ENCODE measurements at regions not wholly inside any gene's neighbourhood (a gene's known extent, or its start where the extent isn't known, plus 50 kb on each side); places are given as distances from the start of the nearest gene placed in this dataset.

- H3K9me3 ChIP-seq: no peaks in the 10 kb centered on the region
- H3K4me3 ChIP-seq: no peak overlapping the region
- H3K27me3 ChIP-seq (replicated peaks; ENCODE audit: insufficient read depth): no peaks in the 10 kb centered on the region
- intact Hi-C loops (cut with DNase I): no loop called here
- no peak overlapping the region for H3K27ac ChIP-seq
- DNase-seq (ENCODE audit: low spot score): no peak
- TF ChIP-seq CTCF (IDR thresholded peaks at IDR 0.05): no peak
- no peak for TF ChIP-seq POLR2A (IDR thresholded peaks at IDR 0.05)
- no peak for TF ChIP-seq POLR2AphosphoS5 (IDR thresholded peaks at IDR 0.05)
- 54% methylated on average over 2 of the region's 2 CpGs for WGBS
- no peaks in the 10 kb centered on the region for H3K36me3 ChIP-seq
- H3K4me1 ChIP-seq (replicated peaks): no peaks in the 10 kb centered on the region
Observed at GRCh38 chr7:142428094-142428493, 170.2 kb upstream of the PRSS58 start.

DNA sequence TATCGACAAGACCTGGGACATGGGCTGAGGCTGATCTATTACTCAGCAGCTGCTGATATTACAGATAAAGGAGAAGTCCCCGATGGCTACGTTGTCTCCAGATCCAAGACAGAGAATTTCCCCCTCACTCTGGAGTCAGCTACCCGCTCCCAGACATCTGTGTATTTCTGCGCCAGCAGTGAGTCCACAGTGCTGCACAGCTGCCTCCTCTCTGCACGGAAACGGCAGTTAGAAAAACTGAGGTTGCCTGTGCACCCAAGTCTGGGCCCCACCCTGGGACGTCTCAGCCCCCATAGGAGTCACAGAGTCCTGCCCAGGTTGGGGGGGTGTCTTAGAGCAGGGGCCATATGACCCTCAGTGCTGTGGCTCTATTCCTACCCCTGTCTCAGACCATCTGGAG, 167.4 kb upstream of the PRSS58 start:
- no peaks in the 10 kb centered on the region for H3K36me3 ChIP-seq
- 70% methylated on average over 8 of the region's 8 CpGs for WGBS
- H3K27me3 ChIP-seq (replicated peaks; ENCODE audit: insufficient read depth): no peaks in the 10 kb centered on the region
- TF ChIP-seq POLR2A (IDR thresholded peaks at IDR 0.05): no peak
- TF ChIP-seq POLR2AphosphoS5 (IDR thresholded peaks at IDR 0.05): no peak
- no peak for TF ChIP-seq CTCF (IDR thresholded peaks at IDR 0.05)
- H3K27ac ChIP-seq: no peak overlapping the region
- H3K9me3 ChIP-seq: no peaks in the 10 kb centered on the region
- no peak for DNase-seq (ENCODE audit: low spot score)
- intact Hi-C loops (cut with DNase I): no loop called here
- no peak overlapping the region for H3K4me3 ChIP-seq
- no peaks in the 10 kb centered on the region for H3K4me1 ChIP-seq (replicated peaks)

GRCh38 chr7:142422621-142423020, 164.8 kb upstream of the PRSS58 start:
- Histone ChIP-seq H3K9me3 (no peaks in the 10 kb centered on the region), H3K36me3 (no peaks in the 10 kb centered on the region), H3K4me1 (replicated peaks) (no peaks in the 10 kb centered on the region), H3K27me3 (replicated peaks; ENCODE audit: insufficient read depth) (no peaks in the 10 kb centered on the region), H3K4me3 (no peak overlapping the region), H3K27ac (no peak overlapping the region)
- no peak for DNase-seq (ENCODE audit: low spot score)
- intact Hi-C loops (cut with DNase I): no loop called here
- TF ChIP-seq CTCF (IDR thresholded peaks at IDR 0.05) (no peak), POLR2AphosphoS5 (IDR thresholded peaks at IDR 0.05) (no peak), POLR2A (IDR thresholded peaks at IDR 0.05) (no peak)
- WGBS: 68% methylated on average over 4 of the region's 4 CpGs

GRCh38 chr7:142420554-142421362, 162.9 kb upstream of the PRSS58 start:
- Histone ChIP-seq H3K27me3 (replicated peaks; ENCODE audit: insufficient read depth) (no peaks in the 10 kb centered on the region), H3K4me1 (replicated peaks) (no peaks in the 10 kb centered on the region), H3K27ac (no peak overlapping the region), H3K4me3 (no peak overlapping the region), H3K36me3 (no peaks in the 10 kb centered on the region), H3K9me3 (no peaks in the 10 kb centered on the region)
- no peak for DNase-seq (ENCODE audit: low spot score)
- TF ChIP-seq CTCF (IDR thresholded peaks at IDR 0.05) (no peak), POLR2A (IDR thresholded peaks at IDR 0.05) (no peak), POLR2AphosphoS5 (IDR thresholded peaks at IDR 0.05) (no peak)
- intact Hi-C loops (cut with DNase I): no loop called here
- WGBS: 53% methylated on average over 5 of the region's 5 CpGs

DNA sequence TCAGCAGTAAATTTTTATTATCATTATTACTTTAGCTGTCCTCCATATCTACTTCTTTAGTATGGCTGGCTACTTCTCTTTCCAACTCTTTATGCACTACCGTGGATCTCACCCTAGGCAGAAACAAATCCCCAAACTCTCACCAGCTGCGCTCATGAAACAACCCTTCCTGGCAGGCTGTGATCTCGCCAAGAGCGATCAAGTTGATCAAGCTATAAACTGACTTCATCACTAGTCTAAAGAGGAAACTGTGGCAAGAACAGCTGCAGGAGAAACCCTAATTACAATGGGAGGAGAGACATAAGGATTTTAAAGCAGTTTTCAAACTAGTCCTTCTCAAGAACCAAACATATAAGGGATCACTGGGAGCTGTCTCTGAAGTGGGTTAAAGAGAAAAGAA, 160.5 kb upstream of the PRSS58 start:
- no peak overlapping the region for H3K27ac ChIP-seq
- TF ChIP-seq CTCF (IDR thresholded peaks at IDR 0.05) (no peak), POLR2AphosphoS5 (IDR thresholded peaks at IDR 0.05) (no peak), POLR2A (IDR thresholded peaks at IDR 0.05) (no peak)
- H3K4me1 ChIP-seq (replicated peaks): no peaks in the 10 kb centered on the region
- H3K27me3 ChIP-seq (replicated peaks; ENCODE audit: insufficient read depth): no peaks in the 10 kb centered on the region
- no peaks in the 10 kb centered on the region for H3K9me3 ChIP-seq
- no peak for DNase-seq (ENCODE audit: low spot score)
- no peak overlapping the region for H3K4me3 ChIP-seq
- intact Hi-C loops (cut with DNase I): no loop called here
- WGBS: 40% methylated on average over 4 of the region's 4 CpGs
- H3K36me3 ChIP-seq: no peaks in the 10 kb centered on the region
